GM21723 (cell line): ENCODE measurements at regions not wholly inside any gene's neighbourhood (a gene's known extent, or its start where the extent isn't known, plus 50 kb on each side); places are given as distances from the start of the nearest gene placed in this dataset.

ENCODE experiments used
- ATAC-seq: cut with Tn5 transposase; IDR thresholded peaks from one replicate; pipeline ENCODE4 v1.9.1; 2021; ENCODE audit warnings: mild to moderate bottlenecking, moderate library complexity; ENCODE audit not compliant: unreplicated experiment

- no peak for ATAC-seq
Observed at GRCh38 chr3:66165660-66166059, 55.1 kb upstream of the SLC25A26 start.

DNA sequence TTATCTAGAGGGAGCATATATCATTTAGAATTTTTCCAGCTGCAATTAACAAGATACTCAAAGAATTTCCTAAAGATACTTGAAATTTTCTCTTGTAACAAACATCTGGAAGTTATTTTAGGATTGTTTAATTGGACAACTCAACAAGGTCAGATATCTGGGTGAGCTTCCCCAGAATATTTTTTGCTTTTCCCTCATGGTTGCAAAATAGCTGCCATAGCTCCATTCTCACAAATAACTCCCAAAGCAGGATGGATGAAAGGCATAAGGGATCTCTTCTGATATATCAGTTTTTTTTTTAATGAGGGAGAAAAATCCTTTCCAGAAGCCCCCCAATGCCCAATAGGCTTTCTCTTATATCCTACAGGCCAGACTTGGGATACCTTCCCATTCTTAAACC lies 56.6 kb upstream of the SLC25A26 start:
- ATAC-seq: no peak

DNA sequence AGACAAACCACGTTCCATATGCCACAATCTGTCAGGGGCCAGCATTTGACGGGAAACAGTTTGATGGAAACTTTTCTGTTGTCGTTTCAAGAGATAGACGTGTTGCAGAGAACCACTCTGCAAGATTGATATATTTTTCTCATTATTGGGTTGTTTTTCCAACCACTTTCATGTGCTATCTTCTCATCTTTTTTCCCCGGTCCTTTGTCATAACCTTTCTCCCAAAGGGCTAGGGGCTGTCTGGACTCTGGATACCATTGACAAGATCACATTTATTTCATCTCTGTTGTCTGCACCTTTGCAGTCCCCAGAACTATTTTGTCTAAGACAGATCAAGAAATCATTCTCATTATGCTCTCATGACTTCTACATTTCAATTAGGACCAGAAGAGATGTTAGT lies 57.6 kb upstream of the SLC25A26 start:
- no peak for ATAC-seq

GRCh38 chr3:66162766-66163165 lies 58.0 kb upstream of the SLC25A26 start:
- ATAC-seq: no peak

DNA sequence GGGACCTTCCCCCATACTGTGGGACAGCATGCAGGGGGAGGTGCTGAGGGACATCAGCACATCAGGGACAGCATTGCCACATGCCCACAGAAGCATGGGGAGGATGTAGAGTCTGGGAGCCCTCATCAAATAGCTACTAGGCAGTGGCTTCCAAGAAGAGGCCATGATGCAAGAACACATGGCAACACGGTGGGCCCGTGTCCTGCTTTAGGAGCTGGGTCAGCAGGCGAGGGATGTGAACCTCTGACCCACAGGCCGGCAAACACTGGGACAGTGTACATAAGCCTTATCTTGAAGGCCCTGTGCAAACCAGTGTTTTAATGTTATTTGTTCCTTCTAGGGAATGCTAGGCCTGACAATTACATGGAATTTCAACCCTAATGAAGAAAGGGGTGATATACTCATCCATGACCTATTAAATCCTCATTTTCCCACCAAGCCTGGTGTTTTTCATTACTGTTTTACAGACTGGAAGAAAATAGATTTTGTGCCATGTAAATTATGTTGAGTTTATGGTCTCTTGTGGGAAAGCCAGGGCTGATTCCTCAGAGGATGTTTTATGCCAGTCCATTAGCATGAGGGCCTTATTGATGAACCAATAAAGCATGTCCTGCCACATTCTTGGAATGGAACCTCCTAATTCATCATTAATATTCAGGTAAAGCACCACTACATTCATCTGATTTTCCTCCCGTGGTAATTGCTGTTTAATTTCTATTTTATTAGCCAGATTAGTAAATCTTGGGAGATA lies 61.7 kb upstream of the SLC25A26 start:
- no peak for ATAC-seq

DNA sequence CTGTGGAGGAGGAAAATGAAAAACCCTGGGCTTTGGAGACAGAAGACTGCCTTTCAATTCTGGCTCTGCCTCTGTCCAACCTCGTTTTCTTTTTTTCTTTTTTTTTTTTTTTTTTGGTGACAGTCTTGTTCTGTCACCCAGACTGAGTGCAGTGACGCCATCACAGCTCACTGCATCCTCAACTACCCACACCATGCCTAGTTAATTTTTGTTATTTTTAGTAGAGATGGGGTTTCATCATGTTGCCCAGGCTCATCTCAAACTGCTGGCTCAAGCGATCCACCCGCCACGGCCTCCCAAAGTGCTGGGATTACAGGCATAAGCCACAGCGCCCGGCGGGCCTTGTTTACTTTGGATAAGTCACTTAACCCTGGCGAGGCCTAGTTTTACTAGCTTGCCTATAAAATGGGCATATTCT lies 66.3 kb upstream of the SLC25A26 start:
- ATAC-seq: no peak

DNA sequence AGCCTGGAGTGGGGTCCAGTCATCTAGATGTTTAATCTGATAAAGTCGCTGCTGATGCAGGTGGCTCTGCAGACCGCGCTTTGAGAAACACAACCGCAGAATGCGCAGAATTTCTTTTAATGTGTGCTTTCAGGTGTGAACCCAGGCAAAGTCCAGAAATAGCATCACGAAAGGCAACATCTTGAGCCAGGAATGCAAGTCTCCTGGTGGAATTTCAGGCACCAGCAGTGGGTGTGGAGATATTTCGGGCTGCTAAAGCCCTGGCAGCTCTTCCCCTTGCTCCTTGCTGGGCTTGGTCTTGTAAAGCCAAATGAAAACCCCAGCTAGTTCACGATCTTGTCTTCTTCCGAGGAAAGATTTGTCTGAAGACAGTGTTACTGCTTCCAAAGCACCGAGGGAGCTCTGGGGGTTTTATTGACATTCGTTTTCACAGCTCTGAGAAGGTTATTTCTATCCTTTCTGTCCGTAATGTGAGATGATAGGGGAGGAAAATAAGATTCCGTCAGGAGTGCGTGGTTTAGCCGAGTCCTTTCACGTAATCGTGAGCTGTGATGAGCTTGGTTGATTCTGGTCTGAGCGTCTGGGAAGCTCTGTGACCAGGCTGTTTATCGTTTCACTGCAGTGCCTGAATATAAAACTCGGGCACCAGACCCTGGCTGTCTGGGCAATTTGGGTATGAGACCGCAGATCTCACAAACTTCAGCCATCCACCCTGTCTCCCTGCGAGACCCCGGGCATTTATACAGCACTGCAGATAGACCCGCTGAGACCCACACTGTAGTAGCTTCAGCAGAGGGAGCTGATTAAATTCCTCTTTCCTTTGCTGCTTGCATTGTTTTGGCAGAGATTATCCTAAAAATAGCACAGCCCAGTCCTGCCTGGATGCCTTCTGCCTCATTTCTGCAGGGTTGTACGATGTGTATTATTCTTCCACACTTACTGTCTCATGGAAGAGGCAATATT lies 67.0 kb upstream of the SLC25A26 start:
- ATAC-seq: no peak

- ATAC-seq: no peak
Observed at GRCh38 chr3:66152336-66152735, 68.5 kb upstream of the SLC25A26 start.

DNA sequence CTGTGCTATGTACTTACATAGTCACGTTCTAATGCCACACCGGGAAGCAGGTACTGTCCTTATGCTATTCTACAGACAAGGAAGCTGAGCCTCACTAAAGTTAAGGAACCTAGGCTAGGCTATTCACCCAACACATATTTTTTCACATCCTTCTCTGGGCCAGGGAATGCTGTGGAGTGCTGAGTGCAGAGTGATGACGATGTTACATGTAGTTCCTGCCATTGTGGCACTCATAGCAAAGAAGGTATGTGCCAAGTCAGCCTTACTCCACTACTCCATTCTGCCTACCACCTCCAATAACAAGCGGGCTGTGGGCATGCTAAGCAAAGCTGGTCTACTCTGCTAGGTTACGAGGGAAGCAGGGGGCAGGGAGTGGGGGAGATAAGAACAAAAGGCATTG lies 69.8 kb upstream of the SLC25A26 start:
- ATAC-seq: no peak

DNA sequence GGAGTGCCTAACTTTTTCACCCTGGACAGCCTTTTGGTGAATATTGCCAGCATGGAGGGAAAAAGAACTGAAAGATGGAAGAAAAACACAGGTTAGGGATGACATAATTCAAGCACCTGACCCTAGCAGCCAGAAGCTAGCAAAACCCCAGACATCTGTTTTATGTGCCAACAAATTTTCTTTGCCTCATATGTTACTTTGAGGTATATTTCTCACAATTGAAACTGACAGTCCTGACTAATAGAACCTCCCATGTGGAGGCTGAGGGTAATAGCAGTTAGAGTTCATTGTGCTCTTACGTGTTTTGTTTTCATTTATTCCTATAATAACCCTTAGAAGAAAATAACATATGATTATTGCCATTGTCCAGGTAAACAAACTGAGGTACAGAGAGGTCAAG lies 71.5 kb upstream of the SLC25A26 start:
- ATAC-seq: no peak

DNA sequence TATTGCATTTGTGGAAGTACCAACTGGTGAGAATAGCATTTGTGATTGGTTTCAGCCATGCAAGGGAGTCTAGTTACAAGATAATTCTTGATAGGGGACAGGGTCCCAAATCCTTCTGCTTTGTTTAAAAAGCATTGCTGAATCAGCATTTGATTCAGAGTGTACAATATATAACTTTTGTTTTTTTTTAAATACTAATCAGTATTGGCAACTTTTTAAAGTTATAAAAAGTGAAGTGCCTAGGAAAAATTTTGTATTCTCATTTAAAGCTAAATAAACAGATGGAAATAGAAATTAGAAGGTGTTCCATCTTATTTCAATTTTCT lies 75.4 kb upstream of the SLC25A26 start:
- no peak for ATAC-seq

GRCh38 chr3:66144568-66145407 lies 76.0 kb upstream of the SLC25A26 start:
- ATAC-seq: no peak

DNA sequence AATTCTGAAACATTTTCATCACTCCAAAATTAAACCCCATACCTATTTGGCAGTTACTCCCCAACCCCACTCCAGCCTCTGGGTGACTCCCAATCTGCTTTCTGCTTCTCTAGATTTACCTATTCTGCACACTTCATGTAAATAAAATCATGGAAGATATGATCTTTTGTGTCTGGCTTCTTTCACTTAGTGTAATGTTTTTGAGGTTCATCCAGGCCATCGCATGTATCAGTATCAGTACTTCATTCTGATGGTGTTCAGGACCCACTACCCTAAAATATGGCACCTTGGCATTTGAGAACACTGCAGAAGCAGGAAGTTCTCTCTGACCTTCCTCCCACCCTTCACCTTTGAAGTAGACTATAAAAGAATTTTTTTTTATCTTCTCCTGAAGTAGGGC lies 78.7 kb upstream of the SLC25A26 start:
- no peak for ATAC-seq

DNA sequence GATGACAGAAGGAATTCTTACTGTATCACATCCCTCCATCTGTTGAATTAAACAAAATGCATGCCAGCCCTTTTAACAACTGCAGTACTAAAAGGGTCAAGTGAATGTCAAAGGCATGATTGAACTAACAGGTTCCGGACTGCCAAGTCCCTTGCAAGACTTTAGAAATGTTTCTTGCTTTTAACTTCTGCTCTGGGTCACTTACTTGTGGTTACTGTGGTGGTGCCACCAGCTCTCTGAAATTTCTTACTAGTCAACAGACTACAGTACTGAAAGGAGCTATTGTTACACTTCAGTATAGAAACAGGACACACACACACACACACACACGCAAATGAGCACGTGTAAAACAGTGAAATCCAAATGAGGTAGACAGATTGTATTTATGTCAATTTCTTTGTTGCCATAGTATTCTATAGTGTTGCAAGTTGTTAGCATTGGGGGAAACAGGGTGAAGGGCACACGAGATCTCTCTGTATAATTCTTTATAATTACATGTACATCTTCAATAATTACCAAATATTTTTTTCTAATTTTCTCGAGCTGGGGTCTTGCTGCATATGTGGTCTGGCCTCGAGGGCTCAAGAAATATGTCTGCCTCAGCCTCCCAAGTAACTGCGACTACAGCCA lies 79.9 kb upstream of the SLC25A26 start:
- no peak for ATAC-seq

- ATAC-seq: no peak
Observed at GRCh38 chr3:66140106-66140505, 80.7 kb upstream of the SLC25A26 start.

DNA sequence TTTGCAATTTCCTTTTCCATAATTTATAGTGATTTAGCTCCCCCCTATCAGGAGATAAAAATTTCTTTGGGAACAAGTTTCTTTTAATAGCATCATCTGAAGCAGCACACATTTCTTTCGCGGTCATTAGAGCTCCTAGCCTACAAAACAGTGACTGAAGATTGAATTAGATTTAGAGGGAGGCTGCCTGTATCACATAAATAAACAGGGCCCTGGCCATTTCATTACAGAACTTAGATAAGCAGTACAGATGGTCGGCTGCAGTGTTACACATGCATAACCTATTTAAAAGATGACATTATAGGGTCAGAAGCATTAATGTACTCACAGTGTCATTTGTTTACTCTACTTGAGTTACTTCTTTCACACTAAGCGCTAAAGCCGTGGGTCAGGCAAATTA lies 81.4 kb upstream of the SLC25A26 start:
- no peak for ATAC-seq

DNA sequence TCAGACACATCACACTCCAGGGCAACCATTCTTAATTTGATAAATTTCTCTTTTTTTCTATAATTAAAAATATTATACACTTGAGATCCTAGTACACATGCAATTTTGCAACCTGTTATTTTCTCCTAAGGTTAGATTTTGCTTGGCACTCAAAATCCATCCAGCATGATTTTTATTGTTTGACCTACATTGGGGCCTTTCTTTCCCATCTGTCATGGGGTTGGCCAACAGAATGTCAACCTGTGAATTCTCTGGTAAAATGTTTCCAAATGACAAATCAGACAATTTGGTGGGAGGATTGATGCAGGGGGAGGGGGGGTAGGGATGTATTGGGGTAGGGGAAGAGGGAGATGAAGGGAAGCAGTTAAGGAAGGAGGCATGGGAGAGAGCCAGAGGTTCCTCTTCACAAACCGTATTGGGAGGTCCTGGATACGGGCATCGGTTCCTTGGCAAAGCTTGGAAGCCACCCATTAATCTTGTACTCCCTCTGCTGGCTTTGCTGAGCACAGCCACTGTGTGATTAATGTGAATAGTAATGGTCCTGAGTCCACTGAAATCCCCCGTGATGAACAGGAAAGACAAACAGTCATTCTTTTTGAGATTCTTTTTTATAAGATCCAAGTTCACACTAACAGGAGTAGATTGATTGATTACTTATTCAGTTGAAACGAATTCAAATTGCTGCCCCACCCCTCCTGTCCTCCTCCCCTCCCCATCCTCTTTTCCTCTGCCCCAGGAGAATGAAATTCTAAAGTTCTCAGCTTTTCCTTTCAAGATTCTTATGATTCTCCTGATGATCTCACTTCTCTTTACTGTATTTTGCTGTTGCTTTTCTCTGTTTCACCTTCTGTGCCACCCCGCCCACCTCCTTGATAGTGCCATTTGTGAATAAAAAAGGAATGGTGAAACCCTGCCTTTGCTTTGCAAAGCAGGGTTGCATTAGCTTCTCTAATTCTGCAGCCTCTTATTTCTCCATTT lies 82.2 kb upstream of the SLC25A26 start:
- no peak for ATAC-seq

GRCh38 chr3:66136597-66136996 lies 84.2 kb upstream of the SLC25A26 start:
- no peak for ATAC-seq

DNA sequence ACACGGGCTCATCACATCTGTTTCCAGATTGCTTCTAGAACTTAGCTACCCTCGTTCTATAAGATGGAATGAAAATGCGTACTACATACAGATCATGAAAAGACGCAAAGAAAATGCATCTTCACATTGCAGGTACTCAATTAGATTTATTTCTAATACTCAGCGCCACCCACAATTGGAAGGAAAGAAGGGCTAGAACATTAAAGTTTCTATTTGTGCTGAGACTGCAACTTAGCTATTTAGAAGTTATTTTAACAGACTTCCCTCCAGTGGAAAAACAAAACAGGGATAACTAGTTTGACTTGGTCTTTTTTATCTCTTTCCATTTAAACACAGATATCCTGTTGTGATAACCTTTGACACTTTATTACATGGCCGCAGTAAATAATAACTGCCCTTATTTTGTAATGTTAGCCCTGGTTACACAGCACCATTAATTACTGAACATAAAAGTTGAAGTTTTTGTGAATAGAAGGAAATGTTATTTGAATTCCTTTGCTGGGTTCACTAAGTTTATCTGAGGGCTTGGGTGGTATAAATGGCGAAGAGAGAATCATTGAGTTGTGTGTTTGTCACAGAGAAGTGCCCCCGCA lies 86.9 kb upstream of the SLC25A26 start:
- ATAC-seq: no peak
